ENCODE measurements at regions not wholly inside any gene's neighbourhood (a gene's known extent, or its start where the extent isn't known, plus 50 kb on each side); places are given as distances from the start of the nearest gene placed in this dataset.

GRCh38 chr6:43948527-43949485 is 178.4 kb downstream of the MRPL14 start:
- DNase-seq (ENCODE audit: low read depth) = no peak

GRCh38 chr6:43947860-43948259 is 177.8 kb downstream of the VEGFA start:
- no peak for DNase-seq (ENCODE audit: low read depth)

- DNase-seq (ENCODE audit: low read depth) = no peak
Observed at GRCh38 chr6:43946641-43947363, 176.8 kb downstream of the VEGFA start.

GRCh38 chr6:43945768-43946080 is 175.7 kb downstream of the VEGFA start:
- DNase-seq (ENCODE audit: low read depth) = no peak

DNA sequence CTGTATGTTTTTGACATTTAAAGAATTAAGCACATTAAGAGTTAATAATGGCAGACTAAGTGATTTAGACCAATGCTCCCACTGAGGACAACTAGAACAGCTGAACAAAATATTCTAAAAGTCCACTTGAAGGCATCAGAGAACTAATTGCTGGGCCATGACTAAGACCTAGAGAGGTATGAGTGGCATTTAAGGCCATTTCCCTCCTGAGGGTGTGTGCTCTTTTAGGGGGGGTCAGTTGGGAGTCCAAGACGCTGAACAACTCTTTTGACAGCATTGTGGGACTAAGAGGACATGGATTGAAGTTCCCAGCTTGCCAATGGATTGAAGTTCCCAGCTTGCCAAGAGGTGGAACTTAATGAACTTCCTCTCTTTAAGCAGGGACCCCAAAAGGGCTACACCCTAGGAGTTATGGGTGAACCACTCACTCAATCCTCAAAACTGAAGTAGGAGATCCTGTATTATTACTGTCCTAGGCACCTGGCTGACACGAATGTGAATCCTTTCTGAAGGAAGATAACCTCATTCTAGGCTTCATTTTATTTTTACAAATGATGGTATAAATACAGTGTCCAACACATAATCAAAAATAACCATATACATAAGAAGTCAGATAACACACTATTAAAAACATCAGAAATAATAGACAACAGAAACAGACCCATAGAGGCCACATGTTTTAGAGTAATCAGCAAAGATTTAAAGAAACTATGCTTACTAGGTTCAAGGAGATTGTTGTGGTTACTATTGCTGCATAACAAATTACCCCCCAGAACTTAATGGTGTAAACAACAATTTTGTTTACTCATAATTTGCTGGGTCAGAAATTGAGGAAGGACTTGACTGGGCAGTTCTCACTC is 175.1 kb downstream of the VEGFA start:
- DNase-seq (ENCODE audit: low read depth) = no peak

GRCh38 chr6:43943781-43944250 is 173.8 kb downstream of the VEGFA start:
- no peak for DNase-seq (ENCODE audit: low read depth)

DNA sequence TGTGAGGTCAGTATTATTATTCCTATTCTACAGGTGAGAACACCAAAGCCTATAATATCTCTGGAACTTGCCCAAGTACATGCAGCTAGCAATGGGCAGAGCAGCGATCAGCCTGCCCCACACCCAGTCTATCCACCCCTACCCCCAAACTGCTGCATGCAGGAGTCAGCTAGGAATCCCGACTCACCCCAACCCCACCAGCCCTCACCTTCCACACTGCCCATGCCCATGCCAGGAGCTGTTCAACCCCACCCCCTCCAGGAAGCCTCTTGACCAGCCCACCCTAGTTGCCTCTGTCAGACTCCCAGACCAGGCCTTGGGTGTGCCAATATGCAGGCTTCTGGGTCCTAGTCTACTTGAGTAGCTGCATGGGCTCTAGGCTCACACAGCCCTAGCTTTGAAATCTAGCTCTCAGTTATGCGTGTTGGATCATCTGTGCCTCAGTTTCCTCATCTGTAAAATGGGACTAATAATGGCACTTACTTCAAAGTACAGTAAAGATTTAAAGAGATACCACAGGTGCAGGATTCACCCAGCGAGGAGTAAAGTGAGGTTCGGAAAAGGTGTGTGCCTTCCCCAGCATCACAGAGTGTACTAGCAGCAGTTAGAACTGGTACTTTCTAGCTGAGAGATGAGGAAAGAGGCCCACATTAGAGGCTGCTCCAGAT is 173.2 kb downstream of the VEGFA start:
- no peak for DNase-seq (ENCODE audit: low read depth)

- DNase-seq (ENCODE audit: low read depth) = no peak
Observed at GRCh38 chr6:43942616-43943015, 172.6 kb downstream of the VEGFA start.

DNA sequence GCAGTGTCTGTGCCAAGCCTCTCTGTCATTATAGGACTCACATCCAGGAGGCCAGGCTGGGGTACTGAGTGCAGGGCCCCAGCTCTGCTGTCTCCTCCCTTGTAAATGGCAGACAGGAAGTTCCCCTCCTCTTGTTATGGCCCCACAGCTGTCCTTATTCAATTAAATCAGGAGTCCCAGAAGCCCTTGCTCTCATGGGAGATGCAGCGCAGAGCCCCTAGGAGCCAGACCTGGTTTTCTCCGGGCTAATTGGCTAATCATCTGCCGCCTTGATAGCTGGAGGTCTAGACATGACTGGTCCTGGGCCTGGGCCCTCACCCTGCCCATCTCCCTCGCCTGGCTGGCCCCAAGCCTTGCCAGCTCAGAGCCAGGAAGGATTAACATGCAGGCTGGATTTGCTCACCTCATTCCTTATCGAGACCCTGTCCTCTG is 172.0 kb downstream of the VEGFA start:
- no peak for DNase-seq (ENCODE audit: low read depth)

DNA sequence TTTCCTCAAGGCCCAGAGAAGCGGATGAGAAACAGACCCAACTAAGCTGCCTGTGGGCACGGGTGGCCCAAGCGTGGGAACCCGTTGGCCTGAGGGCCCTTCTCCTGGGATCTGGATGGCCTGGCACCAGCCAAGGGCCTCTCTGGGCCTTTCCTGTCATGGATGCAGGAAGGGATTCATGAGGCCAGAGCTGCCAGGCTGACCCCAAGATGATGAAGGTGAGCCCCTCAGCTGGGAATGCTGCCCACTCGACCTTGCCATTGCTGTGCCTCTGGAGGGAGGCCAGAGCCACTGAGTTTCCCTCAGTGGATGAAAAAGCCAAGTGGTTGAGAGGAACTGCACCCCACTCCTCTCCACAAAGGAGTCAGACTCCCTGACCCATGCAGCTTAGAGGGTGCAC is 171.2 kb downstream of the VEGFA start:
- DNase-seq (ENCODE audit: low read depth) = no peak

DNA sequence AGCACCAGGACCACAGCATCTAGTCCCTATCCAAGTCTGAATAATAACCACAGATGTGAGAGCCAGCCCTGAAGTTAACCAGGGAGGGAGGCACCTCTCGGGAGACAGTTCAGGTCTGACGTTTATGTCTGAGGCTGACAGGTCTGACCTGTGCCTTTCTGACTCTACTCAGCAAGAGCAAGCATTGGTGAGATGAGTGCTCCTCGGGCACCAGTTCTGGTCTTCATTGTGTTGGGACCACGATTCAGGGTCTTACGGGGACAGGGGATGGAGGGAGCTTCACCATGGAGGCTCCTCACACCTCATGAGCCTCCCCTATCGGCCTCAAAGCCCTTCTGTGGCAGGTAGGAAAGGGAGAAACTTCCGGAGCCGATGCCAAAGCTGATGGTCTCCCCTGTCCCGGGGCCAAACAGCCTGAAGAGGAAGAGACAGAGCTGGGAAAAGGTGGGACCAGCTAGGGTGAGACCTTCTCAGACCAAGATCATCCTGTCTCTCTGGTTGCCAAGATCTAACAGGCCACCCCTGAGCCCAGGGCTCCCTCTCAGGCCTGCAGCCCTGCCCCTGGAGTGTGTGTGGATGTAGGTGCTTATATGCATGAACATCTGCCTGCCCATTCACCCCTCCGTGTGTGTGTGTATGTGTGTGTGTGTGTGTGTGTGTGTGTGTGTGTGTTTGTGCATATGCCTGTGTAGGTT is 170.5 kb downstream of the VEGFA start:
- DNase-seq (ENCODE audit: low read depth) = no peak

GRCh38 chr6:43940071-43940392 is 170.0 kb downstream of the VEGFA start:
- DNase-seq (ENCODE audit: low read depth) = no peak

GRCh38 chr6:43939281-43940070 is 169.5 kb downstream of the VEGFA start:
- no peak for DNase-seq (ENCODE audit: low read depth)

GRCh38 chr6:43938178-43939105 is 168.4 kb downstream of the VEGFA start:
- DNase-seq (ENCODE audit: low read depth) = no peak

DNA sequence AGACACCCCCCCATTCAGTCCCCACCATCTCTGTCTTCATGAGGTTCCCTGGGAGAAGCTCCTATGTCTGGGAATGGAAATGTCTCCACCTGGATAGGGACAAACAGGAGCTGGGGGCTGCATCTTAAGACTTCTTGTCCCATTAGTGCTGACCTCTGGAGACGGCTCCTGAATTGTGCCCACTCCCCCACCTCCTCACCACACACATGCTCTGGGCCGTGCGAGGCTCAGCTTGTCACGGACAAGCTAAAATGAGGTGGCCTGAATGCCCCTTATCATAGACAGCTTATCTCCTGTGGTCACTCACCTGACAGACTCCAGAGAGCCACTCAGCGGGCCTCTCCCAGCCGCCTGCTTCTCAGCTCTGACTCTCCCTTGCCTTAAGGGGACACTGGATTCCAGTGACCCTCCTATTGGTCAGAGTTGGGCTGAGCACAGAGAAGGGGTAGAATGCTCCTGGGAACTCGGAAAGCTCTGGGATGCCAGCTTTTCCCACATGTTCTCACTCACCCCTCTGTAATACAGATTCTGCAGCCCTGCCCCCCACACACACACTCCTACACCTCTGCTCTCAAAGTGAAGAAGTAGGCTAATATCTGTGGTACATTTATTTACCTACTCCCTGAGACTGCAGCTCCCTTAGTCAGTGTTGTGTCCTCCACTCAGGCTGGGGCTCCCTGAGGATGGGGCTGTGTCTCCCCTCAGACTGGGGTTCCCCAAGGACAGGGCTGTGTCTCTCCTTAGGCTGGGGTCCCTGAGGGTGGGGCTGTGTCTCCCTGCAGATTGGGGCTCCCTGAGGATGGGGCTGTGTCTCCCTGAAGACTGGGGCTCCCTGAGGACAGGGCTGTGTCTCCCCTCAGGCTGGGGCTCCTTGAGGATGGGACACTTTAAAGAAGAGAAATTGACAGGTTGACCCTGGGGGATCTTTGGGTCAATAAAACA is 167.5 kb downstream of the VEGFA start:
- no peak for DNase-seq (ENCODE audit: low read depth)

DNA sequence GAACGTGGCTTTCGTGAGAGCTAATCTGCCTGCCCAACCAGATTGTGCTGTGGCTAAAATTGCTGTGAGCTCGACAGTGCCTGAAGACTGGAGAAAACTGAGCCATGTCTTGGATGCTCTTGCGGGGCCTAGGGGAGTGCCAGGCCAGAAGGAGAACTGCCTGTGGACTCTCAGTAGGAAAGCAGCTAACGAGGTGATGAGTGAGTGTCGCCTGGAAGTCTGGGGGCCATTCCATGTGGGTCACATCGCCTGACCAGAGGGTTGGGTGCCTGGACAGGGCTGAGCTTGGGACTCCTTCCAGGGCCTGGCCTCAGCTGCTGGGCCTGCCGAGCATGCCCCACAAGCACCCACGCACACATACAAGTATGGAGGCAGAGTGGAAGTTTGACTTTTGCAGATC is 166.5 kb downstream of the VEGFA start:
- DNase-seq (ENCODE audit: low read depth) = no peak

DNA sequence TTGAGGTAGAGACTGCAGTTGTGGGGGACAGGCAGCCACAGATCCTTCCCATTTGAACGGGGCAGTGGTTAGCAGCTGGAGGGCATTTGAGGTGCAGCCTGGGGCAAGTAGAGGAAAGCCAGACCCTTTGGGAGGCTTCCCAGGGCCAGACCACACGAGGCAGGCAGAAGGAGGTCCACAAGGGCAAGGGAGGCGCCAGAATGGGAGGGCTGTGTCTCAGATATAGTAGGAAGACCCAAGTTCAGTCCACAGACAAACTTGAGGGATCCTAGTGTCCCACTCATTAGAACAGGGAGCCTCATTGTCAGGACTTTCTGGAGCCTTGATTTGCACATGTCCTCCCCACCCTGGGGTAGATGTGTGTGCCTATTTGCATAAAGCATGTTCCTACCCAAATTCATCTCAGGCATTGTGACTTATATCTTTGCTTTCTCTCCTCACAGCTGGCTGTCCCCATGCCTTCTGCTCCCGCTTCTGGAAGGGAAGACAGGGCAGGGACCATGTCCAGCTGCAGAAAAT is 166.0 kb downstream of the VEGFA start:
- no peak for DNase-seq (ENCODE audit: low read depth)
